ENCODE measurements at regions not wholly inside any gene's neighbourhood (a gene's known extent, or its start where the extent isn't known, plus 50 kb on each side); places are given as distances from the start of the nearest gene placed in this dataset.

- no peak for TF ChIP-seq CTCF (IDR thresholded peaks at IDR 0.05)
- TF ChIP-seq POLR2A (IDR thresholded peaks at IDR 0.05): no peak
- TF ChIP-seq EP300 (IDR thresholded peaks at IDR 0.05): no peak
Observed at GRCh38 chr10:109487691-109488090, 435.6 kb downstream of the XPNPEP1 start.

Data from tibial nerve (tissue), 4 donors.